HG02678 (cell line): ENCODE measurements at regions not wholly inside any gene's neighbourhood (a gene's known extent, or its start where the extent isn't known, plus 50 kb on each side); places are given as distances from the start of the nearest gene placed in this dataset.
"Not testable (repeated sequence)": the region's sequence is repeated elsewhere in the genome, so short reads cannot be mapped to it uniquely, and the experiment has no call there.

Source experiments
- ATAC-seq: cut with Tn5 transposase; IDR thresholded peaks from one replicate; pipeline ENCODE4 v1.9.1; 2021; ENCODE audit warnings: mild to moderate bottlenecking, moderate library complexity; ENCODE audit not compliant: unreplicated experiment

DNA sequence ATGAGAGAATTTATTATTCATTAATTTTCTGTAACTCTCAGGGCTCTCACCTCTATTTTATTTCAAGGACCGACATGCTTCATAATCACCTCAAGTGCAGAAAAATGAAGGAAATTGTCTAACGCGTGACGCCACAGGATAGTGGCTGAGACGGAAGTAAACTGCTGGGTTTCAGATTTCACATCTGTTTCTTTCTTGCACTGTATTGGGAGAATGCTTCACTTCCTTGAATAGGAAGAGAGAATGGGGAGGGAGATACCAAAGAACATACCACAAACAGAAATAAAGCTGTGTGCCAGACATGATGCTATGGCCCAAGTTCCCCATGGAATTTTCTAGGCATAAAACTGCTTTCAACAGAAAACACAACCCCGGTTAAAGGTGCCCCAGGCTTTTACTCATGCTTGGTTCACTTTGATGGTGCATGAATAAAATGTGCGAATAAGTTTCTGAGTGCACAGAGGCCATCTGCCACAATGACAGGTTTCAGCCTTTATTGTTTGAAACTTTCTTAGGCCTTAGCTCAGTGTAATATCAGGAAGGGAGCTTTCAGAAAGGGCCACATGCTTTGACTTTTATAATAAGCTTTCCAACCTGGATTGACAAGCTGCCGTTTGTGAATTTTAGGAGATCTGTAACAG lies 1116.4 kb downstream of the SOCS6 start:
- ATAC-seq = no peak

DNA sequence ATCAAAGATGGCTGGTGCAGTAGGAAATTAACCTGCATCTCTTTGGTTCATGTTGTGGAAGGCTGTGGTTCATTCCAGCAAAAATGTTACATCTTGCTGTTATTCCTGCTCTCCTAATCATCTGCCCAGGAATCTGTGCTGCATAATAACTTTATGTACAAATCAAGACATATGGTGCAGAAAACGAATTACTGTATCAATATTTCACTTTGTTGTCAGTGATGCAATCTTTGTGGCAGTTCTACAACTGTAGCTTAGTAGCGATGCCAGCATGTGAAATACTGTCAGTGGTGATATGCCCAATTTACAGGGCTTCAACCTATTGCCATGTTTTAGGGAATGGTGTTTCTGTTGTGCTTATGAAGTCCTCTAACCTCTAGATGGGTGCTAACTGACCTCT lies 1114.7 kb downstream of the SOCS6 start:
- no peak for ATAC-seq

DNA sequence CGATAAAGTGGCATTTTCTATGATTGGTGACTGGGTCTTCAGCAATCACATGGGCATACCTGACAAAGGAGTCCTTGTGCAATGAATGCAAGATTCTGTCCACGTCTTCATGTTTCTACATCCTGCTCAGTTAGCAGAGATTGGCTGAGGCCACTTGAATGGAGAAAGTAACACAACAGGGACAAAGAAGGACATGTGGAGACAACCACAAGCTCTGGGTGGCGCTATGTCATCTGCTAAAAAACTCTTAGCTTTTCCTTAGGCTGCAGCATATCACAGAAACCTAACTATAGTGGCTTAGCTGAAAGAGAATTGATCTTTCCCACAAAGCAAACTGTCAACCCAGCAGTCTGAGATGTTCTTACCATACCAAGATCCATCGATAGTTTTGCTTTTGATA lies 1109.7 kb downstream of the SOCS6 start:
- ATAC-seq = no peak

DNA sequence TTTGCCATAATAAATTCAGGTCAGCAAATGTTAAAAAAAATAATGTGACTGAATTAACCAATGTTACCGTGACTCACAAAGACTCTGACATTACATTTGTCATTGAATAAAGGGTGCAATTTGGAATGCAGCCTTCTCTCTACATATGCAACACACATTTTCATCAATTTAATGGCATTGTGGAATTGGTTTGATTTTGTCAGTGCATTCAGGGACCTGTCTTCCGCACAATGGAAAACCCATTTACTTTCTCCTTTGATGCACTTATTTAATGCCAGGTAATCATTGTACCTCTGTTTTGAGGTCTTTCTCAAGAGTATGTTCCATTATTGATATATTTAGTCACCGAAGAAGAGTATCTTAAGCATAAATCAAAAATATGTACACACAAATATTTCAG lies 1099.3 kb downstream of the SOCS6 start:
- ATAC-seq = no peak

DNA sequence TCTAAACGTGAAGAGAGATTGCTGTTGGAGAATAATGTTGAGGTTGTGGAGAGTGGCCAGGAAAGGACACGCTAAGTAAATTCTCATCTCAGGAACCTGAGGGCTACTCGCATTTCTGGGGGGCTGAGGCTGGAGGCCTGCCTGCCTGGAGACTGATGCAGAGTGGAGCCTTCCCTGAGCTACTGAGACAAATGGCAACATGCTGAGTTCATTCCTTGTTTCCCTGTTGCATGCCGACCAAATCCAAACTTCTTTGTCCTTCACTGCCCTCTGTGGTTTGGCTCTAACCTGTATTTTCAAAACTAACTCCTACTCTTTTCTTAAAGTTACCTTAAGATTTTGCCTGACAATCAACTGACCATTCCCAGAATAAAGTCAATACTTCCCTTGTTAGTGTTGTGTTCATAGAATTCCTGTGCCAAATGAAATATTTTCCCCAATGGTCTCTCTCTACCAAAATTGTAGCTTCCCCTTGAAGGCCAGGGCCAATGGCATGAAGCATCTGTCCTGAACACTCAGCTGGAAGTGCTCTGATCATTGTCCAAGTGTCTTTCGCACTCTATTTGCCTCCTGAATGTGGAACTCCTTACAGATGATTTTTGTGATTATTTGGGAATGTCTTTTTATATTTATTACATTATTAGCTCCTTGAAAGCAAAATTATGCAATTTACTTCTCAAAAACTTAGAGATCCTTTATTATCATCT lies 1085.6 kb downstream of the SOCS6 start:
- no peak for ATAC-seq

DNA sequence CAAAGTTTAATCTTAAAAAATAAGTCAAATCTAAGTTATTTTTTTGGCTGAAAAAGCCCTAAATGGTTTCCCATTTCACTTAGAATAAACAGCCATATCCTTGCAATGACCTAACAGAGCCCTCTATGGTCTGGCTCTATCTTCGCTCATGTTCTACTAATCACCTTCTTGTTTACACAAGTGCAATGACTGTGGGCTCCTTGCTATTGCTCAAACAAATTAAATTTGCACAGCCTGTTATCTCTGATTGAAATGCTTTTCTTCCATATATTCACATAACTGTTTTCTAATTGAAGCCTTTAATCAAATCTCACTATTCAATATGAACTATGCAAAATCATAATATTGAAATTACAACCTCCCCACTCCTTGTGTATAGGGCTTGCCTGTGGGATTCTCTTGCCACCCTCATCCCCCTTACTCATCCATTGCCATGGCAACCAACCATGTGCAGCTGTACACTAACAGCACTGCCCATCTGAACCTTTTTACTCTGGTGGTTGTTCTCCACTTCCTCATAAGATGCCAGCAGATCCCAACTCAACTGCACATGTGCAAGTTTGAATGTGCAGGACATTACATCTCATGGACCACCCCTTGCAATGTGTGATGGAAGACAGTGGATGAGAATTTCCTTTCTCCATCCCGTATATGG lies 1083.2 kb downstream of the SOCS6 start:
- no peak for ATAC-seq

DNA sequence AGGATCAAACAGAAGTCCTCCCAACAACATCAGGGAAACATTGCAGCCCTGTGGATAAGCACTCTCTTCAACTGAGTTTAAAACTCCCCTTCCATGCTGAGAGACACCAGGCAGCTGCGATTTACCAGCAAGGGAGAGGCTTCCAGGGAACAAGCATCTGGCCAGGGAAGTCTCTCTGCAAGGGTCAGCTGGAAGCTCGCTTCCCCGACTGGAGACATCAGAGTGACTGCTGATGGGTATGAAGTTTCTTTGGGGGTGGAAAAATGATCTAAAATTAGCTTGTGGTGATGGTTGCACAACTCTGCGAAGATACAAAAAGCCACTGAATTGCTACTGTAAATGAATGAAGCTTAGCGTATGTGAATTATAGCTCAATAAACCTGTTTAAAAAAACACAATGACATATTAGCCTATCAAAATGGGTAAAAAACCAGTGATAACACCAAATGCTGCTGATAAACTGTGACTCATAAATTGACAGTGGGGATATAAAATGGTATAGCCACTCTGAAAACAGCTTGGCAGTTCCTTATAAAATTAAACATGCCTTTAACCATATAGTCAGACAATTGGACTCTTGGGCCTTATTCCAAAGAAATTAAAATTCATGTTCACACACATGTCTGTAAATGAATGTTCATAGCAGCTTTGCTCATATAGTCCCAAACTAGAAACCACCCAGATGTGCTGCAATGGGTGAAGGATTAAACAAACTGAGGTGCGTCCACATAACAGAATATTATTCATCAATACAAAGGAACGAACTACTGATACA lies 1082.0 kb downstream of the SOCS6 start:
- ATAC-seq = no peak

DNA sequence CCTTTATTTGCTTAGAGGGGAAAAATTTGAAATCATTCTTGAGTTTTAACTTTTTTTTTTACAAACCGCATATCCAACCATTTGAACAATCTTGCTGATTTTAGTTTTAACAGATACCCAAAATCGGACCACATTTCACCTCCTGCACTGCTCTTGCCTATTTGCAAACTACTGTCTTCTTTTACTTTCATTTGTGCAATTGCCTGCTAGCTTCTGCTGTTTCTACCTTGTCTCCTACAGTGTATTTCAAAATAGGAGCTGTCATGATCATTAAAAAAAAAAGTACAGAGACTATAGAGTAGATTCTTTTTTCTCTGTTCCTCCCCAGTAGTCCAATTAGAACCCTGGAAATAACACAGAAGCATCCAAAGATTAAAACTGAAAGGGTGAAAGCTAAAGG lies 1081.2 kb downstream of the SOCS6 start:
- ATAC-seq = no peak

DNA sequence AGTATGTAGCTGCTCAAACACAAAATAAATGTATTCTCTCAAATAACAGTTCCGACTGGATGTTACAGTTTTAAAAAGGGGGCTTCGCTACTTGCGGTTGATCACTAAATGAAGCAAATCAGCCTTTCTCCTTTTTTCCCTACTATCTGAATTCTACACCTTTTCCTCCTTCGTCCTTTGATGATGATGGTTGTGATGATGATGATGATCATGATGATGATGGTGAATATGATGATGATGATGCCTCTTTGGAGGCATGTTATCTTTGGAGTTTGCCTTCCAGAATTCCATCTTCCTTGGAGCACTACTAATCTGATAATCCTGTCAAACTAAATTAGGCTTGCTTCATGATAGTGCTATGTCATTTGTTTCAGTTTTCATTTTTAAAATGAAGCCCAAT lies 1073.3 kb downstream of the SOCS6 start:
- no peak for ATAC-seq

DNA sequence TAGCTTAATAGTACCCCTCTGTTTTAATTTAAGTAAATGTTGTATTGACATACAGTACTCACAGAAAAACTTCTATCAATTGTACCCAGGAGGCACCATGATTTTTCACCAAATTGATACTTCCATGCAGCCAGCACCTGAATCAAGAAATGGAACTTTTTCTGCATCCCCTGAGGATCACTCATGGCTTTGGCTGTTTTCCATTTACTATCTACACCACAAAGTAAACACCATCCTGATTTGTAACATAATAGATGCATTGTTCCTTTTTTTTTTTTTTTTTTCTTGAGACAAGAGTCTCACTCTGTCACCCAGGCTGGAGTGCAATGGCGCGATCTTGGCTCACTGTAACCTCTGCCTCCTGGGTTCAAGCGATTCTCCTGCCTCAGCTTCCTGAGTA lies 1066.8 kb downstream of the SOCS6 start:
- not testable (repeated sequence) for ATAC-seq

DNA sequence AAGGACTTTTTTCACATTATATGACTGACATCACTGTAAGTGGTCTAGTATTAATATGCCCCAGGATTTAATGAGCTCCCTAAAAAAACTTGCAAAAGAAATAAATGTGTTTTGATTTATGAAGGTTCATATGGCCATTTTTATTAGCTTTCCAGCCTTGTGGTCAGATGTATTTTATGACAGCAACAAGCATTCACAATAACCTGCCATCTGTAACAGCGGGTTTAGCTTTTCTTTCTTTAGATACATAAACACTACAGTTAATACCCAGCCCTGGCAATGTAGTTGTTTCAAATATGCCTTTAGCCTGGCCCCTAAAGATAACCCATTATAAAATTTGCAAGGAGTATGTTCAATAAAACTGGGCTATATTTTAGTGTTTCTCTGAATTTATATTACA lies 1063.8 kb downstream of the SOCS6 start:
- no peak for ATAC-seq

DNA sequence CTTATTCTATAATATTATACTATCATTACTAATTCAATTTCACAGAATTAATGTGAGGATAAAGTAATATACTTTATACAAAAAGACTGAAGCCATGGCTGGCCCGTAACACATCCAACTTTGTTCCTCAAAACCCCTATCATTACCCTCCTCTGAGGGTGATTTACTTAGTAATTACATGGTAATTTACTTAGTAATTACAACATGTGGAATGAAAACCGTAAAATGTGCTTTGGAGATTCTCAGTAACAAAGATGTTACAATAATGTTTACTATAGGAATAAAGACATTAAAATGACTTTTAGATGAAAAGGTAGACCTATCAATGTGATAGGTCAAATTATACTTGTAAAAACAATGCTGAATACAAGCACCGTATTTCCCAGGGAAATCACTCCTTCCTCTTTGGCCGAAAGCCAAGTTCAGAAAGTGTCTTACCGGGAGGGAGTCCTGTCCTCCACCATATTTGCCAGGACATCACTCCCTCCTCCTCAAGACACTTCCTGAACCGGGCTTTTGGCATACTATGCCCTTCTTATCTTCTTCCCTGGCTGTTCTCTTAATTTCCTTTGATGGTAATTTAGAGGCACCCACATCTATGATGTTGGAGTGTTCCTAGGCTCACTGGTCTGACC lies 1047.8 kb downstream of the SOCS6 start:
- no peak for ATAC-seq

DNA sequence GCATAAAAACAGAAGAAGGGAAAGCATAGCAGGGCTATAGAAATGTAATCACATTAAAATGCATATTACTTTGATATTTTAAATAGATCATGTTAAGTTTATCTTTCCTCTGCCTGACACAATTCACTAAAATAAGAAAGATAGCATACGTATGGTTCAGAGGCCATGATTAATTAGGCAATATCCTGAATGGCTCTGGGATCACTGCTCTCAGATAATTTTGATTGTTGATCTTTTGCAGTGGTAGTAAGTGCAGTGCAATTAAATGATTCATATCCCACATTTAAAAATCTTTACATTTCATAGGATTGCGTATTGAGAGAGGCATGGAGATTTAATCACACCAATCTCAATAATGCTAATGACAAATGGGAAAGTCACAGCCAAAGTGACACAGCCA lies 1040.7 kb downstream of the SOCS6 start:
- no peak for ATAC-seq

DNA sequence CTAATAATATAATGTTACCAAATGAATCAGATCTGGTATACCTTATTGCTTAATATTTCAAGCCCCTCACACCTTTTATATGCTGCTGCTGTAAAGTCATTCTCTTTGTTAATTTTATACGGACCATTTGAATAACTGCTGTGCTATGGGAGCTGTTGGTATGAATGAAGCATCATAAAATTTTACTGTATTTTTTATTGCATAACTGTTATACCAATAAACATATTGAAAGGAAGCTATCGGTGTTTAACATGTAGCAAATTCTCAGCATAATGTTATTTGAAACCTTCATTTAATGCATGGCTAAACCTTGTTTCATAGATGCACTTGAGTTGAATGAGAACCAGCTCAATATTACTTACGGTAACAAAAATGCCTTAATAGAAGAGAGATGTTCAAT lies 1040.3 kb downstream of the SOCS6 start:
- ATAC-seq = no peak

DNA sequence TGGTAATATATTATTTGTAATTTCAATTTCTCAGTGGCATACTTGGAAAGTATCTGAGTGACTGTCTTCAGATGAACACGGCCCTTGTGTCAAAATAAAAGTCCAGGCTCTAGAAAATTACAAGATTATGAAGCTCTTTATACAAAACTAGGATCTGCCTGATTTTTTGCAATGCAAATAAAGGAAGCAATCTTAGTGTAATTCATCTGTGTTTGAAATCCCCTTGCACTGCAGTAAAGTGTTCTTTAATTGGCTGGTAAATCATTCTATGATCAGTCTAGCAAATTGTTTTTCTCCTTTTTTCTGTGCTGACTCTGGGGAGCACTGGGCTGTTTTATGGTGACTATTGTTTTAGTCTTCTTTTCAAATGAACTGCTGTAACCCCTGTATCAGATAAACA lies 1039.0 kb downstream of the SOCS6 start:
- ATAC-seq = no peak

DNA sequence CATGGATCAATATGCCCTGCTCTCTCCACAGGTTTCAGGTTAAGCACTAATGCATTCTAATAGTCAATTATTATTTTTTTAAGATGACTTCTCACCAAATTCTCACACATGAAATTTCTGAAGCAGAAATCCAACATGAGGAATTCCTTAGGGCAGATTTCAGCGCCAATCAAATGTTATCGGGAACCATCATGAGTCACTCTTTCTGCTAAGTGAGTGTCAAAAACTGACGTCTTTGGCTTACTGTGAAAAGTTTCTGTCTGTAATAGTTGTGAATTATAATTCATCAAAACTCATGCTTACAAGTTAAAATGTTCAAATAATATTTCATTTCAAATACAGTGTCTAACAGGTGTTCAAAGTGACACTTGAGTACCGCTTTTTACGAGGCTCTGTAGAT lies 1038.6 kb downstream of the SOCS6 start:
- ATAC-seq = no peak

DNA sequence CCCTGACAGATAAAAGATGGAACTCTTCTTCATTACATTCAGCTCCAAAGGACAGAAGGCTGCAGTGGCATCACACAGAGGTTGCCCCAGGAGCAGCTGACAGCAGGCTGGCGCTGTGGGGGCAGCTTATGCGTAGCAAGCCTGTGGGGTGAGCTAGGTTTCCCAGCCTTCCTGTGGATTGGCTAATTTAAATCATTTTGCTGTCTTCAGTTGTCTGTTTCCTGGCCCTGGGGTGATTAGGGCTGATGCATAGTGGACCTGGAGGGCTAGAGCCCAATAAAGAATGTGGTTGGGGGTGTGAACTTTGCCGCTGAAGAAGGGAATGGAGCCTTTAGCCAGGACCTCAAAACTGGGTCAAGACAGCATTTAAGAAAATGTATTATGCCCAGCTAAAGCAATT lies 1038.0 kb downstream of the SOCS6 start:
- no peak for ATAC-seq

DNA sequence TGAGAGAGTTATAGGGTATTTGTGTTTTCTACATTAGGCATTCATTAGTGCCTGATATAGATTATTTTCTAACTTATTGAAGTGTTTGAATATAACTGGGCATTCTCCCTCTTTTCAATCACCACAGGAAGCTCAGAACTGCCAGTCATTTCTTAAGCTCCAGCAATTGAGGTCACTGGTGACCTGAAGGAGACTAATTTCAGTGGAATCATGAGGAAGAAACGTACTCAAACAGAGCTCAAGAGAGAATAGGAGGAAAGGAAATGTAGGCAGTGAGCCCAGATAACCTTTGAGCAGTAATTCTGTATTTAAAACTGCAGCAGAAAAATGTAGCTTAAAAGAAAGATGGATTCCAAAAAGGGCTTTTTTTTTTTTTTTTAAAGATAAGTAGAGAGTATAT lies 1035.5 kb downstream of the SOCS6 start:
- ATAC-seq = no peak

DNA sequence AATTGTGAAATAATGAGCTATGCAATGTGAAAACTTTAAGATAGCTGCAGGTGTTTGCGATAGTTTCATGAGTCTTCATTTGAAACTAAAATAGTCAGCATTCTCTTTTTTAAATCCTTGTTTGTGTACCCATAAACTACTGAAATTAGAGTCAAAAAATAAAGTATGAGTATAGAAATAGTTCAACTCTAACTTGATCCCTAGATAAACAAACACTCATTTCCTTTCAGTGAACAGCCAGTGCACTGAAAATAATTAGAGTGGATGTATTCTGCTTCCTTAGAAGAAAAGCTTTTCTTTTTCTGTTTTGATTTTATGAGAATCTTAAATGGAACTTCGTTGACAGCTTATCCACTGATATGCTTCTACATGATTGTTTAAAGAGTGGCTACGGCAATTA lies 1033.4 kb downstream of the SOCS6 start:
- ATAC-seq = no peak

DNA sequence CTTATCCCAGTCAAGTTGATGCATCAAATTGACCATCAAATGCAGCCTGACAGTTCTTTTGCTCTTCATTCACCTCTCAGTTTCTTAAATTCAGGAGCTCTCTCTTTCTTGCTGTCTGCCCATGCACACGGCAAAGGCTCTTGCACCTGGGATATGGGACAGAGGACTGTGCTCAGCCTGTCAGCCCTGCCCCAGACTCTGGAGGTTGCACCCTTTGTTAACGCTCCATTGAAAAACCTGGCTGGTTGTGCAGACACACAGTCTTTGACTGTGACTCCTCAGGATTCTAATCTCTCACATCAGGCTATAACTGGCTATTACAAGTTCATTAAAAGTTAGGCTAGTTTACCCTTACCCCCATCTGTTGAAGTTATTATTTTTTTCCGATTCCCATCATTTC lies 1032.5 kb downstream of the SOCS6 start:
- ATAC-seq = no peak

DNA sequence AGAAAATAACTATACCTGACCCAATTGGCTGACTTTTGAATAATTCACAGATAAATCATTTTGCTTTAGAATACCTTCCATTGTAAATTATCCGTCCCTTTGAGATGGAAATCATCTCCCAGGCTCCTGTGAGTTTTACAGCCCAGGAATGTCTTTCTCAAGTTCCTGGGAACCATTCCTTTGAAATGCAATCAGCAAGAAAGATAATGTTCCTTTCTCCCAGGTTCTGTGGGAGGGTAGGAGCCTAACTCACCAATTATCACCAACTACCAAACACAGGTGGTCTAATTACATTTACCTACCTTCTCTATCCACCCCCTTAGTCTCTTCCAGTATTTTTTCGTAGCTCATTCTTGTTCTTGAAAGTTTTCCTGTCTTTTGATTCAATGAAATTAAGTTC lies 1016.0 kb downstream of the SOCS6 start:
- ATAC-seq = no peak
